Right lobe of liver (tissue), 6 donors: ENCODE measurements at regions not wholly inside any gene's neighbourhood (a gene's known extent, or its start where the extent isn't known, plus 50 kb on each side); places are given as distances from the start of the nearest gene placed in this dataset.
A peak's percentile ranks its signal among the peaks of the same experiment; 100 is the strongest.

Source experiments
- ATAC-seq, 4 donors: fragments of 200-7000 bp; cut with Tn5 transposase; one replicate each; pipeline ENCODE4 v1.9.1; 2020; ENCODE audit warnings: mild to moderate bottlenecking in 4 of 4, moderate library complexity in 4 of 4
- DNase-seq, 3 donors: peaks; one replicate each; pipeline ENCODE4 v3.0.0-alpha.2; 2020
- H3K27ac ChIP-seq, 3 donors: fragments of 200-600 bp; one replicate each; pipeline ENCODE4 v1.8.0; 2022
- H3K27me3 ChIP-seq, 2 donors: fragments of 200-600 bp; one replicate each; pipeline ENCODE4 v1.8.0; 2022
- H3K36me3 ChIP-seq, 4 donors: fragments of 200-600 bp; sonication (generic) in 1 of 4; one replicate each; pipeline versions ENCODE4 v1.5.1 to v1.8.0; 2017 to 2022; ENCODE audit warnings: control low read depth in 1 of 4
- H3K4me1 ChIP-seq, 4 donors: fragments of 200-600 bp; sonication (generic) in 1 of 4; one replicate each; pipeline versions ENCODE4 v1.5.1 to v1.8.0; 2017 to 2022; ENCODE audit warnings: control low read depth in 1 of 4
- H3K4me3 ChIP-seq, 3 donors: fragments of 200-600 bp; one replicate each; pipeline ENCODE4 v1.8.0; 2022
- H3K9me3 ChIP-seq, 4 donors: fragments of 200-600 bp; sonication (generic) in 1 of 4; one replicate each; pipeline versions ENCODE4 v1.5.1 to v1.8.0; 2017 to 2022; ENCODE audit warnings: control low read depth in 1 of 4
- CTCF ChIP-seq, 4 donors: fragments of 200-600 bp in 3 of 4; fragments of 450-650 bp in 1 of 4; IDR thresholded peaks; one replicate each; pipeline versions ENCODE4 v1.5.1 to v1.8.0; 2016 to 2022; ENCODE audit warnings: antibody characterized with exemption in 4 of 4, mild to moderate bottlenecking in 2 of 4
- POLR2A ChIP-seq: fragments of 450-650 bp; IDR thresholded peaks from one replicate; pipeline ENCODE4 v1.6.1; 2017; ENCODE audit warnings: antibody characterized with exemption, mild to moderate bottlenecking
- WGBS: methylation state at CpG from one replicate; pipeline ENCODE4 v1.1.6; 2018; ENCODE audit warnings: low coverage, low lambda C conversion rate; ENCODE audit not compliant: insufficient coverage; ENCODE audit errors: missing lambda C conversion rate; 5-methylcytosine and 5-hydroxymethylcytosine counted together
- intact Hi-C, 2 donors: fragments of 100-400 bp; cut with DNase I; formaldehyde crosslinking; loops; one replicate each; pipeline versions ENCODE4 v1.11.2 to v1.14.1; 2022
- donor health status: DM: no; HTN: yes; CAD: no.
- donor health status: DM: no; HTN: no; CAD: no.
- donor health status: DM: no; HTN: no; CAD: no.
- donor health status: DM: no; HTN: yes; CAD: no.
- donor health status: DM: no; HTN: yes; CAD: no.

- Histone ChIP-seq H3K4me1 (no peaks in the 10 kb centered on the region), H3K4me3 (no peak overlapping the region), H3K36me3 (no peaks in the 10 kb centered on the region), H3K9me3 (no peaks in the 10 kb centered on the region), H3K27me3 (no peaks in the 10 kb centered on the region), H3K27ac (no peak overlapping the region)
- DNase-seq: no peak
- ATAC-seq: no peak
- intact Hi-C loops: no loop called here
- no peak for TF ChIP-seq CTCF (IDR thresholded peaks at IDR 0.05)
- TF ChIP-seq POLR2A: no peak
Observed at GRCh38 chr12:24573621-24574020, 375.3 kb downstream of the BCAT1 start.

GRCh38 chr12:24565300-24565699 is 383.6 kb downstream of the BCAT1 start:
- H3K36me3 ChIP-seq: no peaks in the 10 kb centered on the region
- no peak overlapping the region for H3K4me3 ChIP-seq
- intact Hi-C loops: no loop called here
- no peak overlapping the region for H3K27ac ChIP-seq
- H3K27me3 ChIP-seq: no peaks in the 10 kb centered on the region
- 86% methylated on average over 4 of the region's 5 CpGs for WGBS
- ATAC-seq (no peak), DNase-seq (no peak)
- H3K9me3 ChIP-seq: no peaks in the 10 kb centered on the region
- peaks cover 0 to 4% (median 0%) of the 10 kb centered on the region in 4 donors for H3K4me1 ChIP-seq
- no peak for TF ChIP-seq POLR2A
- no peak for TF ChIP-seq CTCF (IDR thresholded peaks at IDR 0.05)

- WGBS: under 1% methylated on average over 16 of the region's 54 CpGs
- peak overlapping the region; percentile 52 to 95 (median 87) for H3K27ac ChIP-seq
- peak; percentile 35 to 61 (median 55) for DNase-seq
- intact Hi-C loops: no loop called here
- H3K27me3 ChIP-seq: no peaks in the 10 kb centered on the region
- no peaks in the 10 kb centered on the region for H3K9me3 ChIP-seq
- peak overlapping the region; percentile 52 to 79 (median 76) for H3K4me3 ChIP-seq
- TF ChIP-seq CTCF (IDR thresholded peaks at IDR 0.05) (no peak), POLR2A (no peak)
- H3K36me3 ChIP-seq: no peaks in the 10 kb centered on the region
- H3K4me1 ChIP-seq: peaks cover 0 to 15% (median 4%) of the 10 kb centered on the region in 4 donors
- ATAC-seq: peak; percentile 16 to 40 (median 36)
Observed at GRCh38 chr12:24562771-24563431, 386.0 kb downstream of the BCAT1 start.

GRCh38 chr12:24561882-24562770 is 386.8 kb downstream of the BCAT1 start:
- no peak for TF ChIP-seq POLR2A
- no peak for TF ChIP-seq CTCF (IDR thresholded peaks at IDR 0.05)
- H3K27me3 ChIP-seq: no peaks in the 10 kb centered on the region
- intact Hi-C loops: no loop called here
- H3K4me3 ChIP-seq: peak overlapping the region; percentile 76 to 80 (median 79)
- DNase-seq (peak; percentile 59 to 72 (median 71)), ATAC-seq (peak; percentile 48 to 62 (median 55))
- H3K36me3 ChIP-seq: no peaks in the 10 kb centered on the region
- WGBS: under 1% methylated on average over 34 of the region's 76 CpGs
- peak overlapping the region; percentile 87 to 95 (median 87) for H3K27ac ChIP-seq
- peaks cover 0 to 15% (median 4%) of the 10 kb centered on the region in 4 donors for H3K4me1 ChIP-seq
- no peaks in the 10 kb centered on the region for H3K9me3 ChIP-seq
